GM12872 (cell line): ENCODE measurements at regions not wholly inside any gene's neighbourhood (a gene's known extent, or its start where the extent isn't known, plus 50 kb on each side); places are given as distances from the start of the nearest gene placed in this dataset.

ENCODE experiments used
- CTCF ChIP-seq: IDR thresholded peaks from 3 replicates; pipeline ENCODE4 v1.5.1; 2011; ENCODE audit warnings: low read depth, mild to moderate bottlenecking, low read length, moderate library complexity; ENCODE audit not compliant: insufficient read depth

- TF ChIP-seq CTCF = no peak
These were observed 468.0 kb upstream of the FZD8 start for GRCh38 chr10:36110097-36110496.

DNA sequence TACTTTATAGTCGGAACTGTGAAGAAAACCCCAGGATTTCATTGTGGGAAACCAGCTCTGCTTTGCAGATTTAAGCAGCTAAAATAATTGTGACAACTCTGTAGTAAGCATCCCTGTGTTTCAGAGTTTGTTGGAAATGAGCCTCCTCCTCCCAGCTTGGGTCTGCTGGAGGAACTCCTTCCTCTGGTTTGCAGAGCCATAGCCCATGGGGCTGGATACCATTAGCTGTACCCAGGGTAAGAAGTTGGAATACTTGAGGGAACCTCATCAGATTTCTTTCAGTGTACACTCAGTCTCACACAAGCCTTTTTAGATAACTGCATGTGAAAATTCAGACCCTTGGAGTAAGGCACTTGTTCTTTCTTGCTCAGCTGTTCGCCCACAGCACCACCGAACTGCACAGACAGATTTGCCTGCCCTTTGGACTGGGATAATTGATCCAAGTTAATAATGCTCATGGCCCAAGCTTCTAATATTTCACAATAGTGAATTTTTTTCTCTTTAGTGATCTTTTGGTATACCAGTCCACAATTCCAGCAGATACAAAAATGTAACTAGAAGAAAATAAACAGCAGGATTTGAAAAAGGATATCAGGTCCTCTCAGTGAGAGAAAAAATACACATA lies 467.4 kb upstream of the FZD8 start:
- TF ChIP-seq CTCF = no peak

DNA sequence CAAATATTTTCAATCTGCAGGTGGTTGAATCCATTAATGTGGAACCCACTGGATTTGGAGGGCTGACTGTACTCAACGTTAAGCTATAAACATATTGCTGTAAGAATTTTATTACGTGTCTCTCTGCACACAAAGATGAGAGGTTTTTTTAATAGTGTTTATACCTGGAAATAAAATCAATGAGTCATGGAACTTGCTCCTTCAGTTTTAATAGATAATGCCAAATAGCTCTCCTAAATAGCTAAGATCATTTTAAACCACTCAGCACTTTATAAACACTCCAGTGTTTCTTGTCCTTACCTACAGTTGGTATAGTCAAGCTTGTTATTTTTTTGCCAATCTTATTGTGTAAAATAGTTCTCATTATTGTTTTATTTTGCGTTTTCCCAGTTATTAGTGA lies 455.6 kb upstream of the FZD8 start:
- TF ChIP-seq CTCF = no peak

- TF ChIP-seq CTCF = no peak
These were observed 454.5 kb upstream of the FZD8 start for GRCh38 chr10:36096576-36096975.

DNA sequence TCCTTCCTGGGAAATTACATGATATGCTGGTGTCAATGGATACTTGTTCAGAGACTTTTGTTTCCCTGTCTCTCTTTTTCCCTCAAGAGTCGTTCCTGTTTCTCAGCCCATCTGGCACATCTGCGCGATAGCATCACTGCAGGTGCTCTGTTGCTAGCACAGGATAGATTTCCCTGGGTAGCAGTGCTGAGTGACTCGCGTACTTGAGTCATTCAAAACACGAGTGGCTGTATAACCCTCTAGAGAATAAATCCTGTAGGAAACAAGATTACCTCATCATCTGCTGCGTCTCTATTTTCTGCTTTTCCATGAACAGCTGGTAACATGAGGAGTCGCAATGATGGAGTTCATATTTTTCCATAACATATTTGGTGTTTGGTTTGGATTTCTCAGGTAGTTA lies 452.0 kb upstream of the FZD8 start:
- TF ChIP-seq CTCF = no peak

DNA sequence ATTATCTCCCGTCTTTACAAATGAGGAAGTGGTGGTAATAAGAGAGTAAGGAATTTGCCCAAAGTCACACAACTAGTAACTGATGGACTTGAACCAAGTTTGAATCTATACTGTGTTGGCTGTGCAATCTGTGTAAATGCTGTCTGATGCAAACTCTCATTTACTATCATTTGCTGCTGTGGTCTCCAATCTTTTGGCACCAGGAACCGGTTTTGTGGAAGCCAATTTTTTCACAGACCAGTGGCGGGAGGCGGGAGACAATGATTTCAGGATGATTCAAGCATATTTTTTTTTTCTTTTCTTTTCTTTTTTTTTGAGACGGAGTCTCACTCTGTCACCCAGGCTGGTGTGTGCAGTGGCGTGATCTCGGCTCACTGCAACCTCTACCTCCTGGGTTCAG lies 450.0 kb upstream of the FZD8 start:
- TF ChIP-seq CTCF = no peak

DNA sequence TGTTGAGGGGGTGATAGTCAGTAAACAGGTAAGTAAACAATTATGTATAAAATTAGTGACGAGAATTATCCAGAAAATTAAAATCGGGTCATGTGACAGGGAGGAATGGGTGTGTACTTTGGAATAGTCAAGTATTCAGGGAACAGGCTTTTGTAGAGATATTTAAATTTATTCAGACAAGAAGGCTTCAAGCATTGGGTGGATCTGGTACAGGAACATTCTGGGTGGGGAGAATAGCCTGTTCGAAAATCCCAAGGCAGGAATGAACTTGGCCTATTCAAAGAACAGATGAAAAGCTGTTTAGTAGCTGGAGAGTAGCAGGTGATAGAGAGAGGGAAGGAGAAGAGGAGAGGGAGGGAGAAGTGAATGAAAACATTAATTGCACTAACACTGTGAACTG lies 448.9 kb upstream of the FZD8 start:
- no peak for TF ChIP-seq CTCF
